ENCODE measurements at regions not wholly inside any gene's neighbourhood (a gene's known extent, or its start where the extent isn't known, plus 50 kb on each side); places are given as distances from the start of the nearest gene placed in this dataset.

DNA sequence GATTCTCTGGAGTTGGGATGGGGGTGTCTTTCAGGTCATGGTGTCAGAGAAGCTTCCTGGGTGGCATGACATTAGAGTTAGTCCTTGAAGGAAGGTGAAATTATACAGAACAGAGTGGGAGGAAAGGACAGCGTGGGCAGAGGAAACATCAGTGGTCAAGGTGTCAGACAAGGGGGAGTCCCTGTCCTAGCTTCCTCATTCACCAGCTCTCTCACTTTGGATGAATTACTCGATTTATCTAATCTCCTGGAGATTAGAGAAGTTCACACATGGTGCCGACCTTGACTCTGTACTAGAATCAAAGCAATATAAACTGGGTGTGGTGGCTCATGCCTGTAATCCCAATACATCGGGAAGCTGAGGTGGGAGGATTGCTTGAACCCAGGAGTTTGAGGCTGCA, 492.9 kb downstream of the VRK1 start:
- dilution Hi-C loops (cut with MboI; ENCODE audit: extremely low pct_ligation_motif_present, low sequenced_read_pairs): no loop called here
- H3K79me2 ChIP-seq (ENCODE audit: control insufficient read depth, insufficient read depth, low read length): no peaks in the 10 kb centered on the region
- POLR2A ChIA-PET: no interaction called here
- no peaks in the 10 kb centered on the region for H3K9me1 ChIP-seq (replicated peaks; ENCODE audit: control insufficient read depth, extremely low read depth, insufficient read depth, low read length)
- FAIRE-seq (no peak), DNase-seq (ENCODE audit: low read depth, low spot score) (no peak)
- no peaks in the 10 kb centered on the region for H3K27me3 ChIP-seq (ENCODE audit: control insufficient read depth in 2 of 2, insufficient read depth in 2 of 2, low read length in 2 of 2)
- H2AFZ ChIP-seq (ENCODE audit: low read depth, low read length): no peak overlapping the region
- H3K9ac ChIP-seq (replicated peaks; ENCODE audit: extremely low read depth, insufficient read depth, low read length): no peak overlapping the region
- H3K27ac ChIP-seq (ENCODE audit: insufficient read depth, low read depth, low read length): no peak overlapping the region
- no peak overlapping the region for H3K4me3 ChIP-seq (replicated peaks in 1 of 3; ENCODE audit: insufficient read depth in 1 of 3, low read depth in 1 of 3, low read length in 3 of 3)
- H4K20me1 ChIP-seq (replicated peaks; ENCODE audit: control insufficient read depth, extremely low read depth, insufficient read depth, low read length): no peaks in the 10 kb centered on the region
- no TSS peak for BruUV-seq (replicated peaks)
- no peak overlapping the region for H3K4me2 ChIP-seq (ENCODE audit: insufficient read depth, low read length)
- H3K4me1 ChIP-seq (ENCODE audit: control insufficient read depth, extremely low read depth, insufficient read depth, low read length): no peaks in the 10 kb centered on the region
- no peaks in the 10 kb centered on the region for H3K36me3 ChIP-seq (ENCODE audit: control insufficient read depth in 2 of 2, extremely low read depth in 1 of 2, insufficient read depth in 2 of 2, low read length in 2 of 2)
- peaks cover 6% of the 10 kb centered on the region for H3K9me3 ChIP-seq (replicated peaks; ENCODE audit: control insufficient read depth, insufficient read depth, low read length)
- intact Hi-C loops (cut with micrococcal nuclease): no loop called here
- CTCF ChIA-PET: no interaction called here
- TF ChIP-seq, protein P1, sequence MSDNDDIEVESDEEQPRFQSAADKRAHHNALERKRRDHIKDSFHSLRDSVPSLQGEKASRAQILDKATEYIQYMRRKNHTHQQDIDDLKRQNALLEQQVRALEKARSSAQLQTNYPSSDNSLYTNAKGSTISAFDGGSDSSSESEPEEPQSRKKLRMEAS (IDR thresholded peaks at IDR 0.05; ENCODE audit: insufficient read depth, insufficient read length): no peak
- no peak for TF ChIP-seq EZH2 (IDR thresholded peaks at IDR 0.05; ENCODE audit: borderline replicate concordance, low read depth, low read length, severe bottlenecking)
- no peak for TF ChIP-seq JUN (IDR thresholded peaks at IDR 0.05; ENCODE audit: borderline replicate concordance, insufficient read depth, insufficient read length, low read depth)
- TF ChIP-seq GATA2 (IDR thresholded peaks at IDR 0.05; ENCODE audit: insufficient read depth, insufficient read length, low read depth, low read length): no peak
- TF ChIP-seq POLR2A (IDR thresholded peaks at IDR 0.05; ENCODE audit: low read depth, low read length): no peak
- no peak for TF ChIP-seq FOS (IDR thresholded peaks at IDR 0.05; ENCODE audit: borderline replicate concordance, insufficient read depth, low read length)
- TF ChIP-seq, protein P2, sequence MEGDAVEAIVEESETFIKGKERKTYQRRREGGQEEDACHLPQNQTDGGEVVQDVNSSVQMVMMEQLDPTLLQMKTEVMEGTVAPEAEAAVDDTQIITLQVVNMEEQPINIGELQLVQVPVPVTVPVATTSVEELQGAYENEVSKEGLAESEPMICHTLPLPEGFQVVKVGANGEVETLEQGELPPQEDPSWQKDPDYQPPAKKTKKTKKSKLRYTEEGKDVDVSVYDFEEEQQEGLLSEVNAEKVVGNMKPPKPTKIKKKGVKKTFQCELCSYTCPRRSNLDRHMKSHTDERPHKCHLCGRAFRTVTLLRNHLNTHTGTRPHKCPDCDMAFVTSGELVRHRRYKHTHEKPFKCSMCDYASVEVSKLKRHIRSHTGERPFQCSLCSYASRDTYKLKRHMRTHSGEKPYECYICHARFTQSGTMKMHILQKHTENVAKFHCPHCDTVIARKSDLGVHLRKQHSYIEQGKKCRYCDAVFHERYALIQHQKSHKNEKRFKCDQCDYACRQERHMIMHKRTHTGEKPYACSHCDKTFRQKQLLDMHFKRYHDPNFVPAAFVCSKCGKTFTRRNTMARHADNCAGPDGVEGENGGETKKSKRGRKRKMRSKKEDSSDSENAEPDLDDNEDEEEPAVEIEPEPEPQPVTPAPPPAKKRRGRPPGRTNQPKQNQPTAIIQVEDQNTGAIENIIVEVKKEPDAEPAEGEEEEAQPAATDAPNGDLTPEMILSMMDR (IDR thresholded peaks at IDR 0.05; ENCODE audit: extremely low read depth in 1 of 2, insufficient read depth in 1 of 2, low read depth in 1 of 2, low read length in 2 of 2): no peak
- no peak for TF ChIP-seq POLR2AphosphoS5 (IDR thresholded peaks at IDR 0.05; ENCODE audit: insufficient read depth, low read depth, low read length)
- no peak for TF ChIP-seq MYC (IDR thresholded peaks at IDR 0.05; ENCODE audit: low read depth, low read length)
